ENCODE measurements at regions not wholly inside any gene's neighbourhood (a gene's known extent, or its start where the extent isn't known, plus 50 kb on each side); places are given as distances from the start of the nearest gene placed in this dataset.
"Not testable (repeated sequence)": the region's sequence is repeated elsewhere in the genome, so short reads cannot be mapped to it uniquely, and the experiment has no call there.

GRCh38 chr21:8997011-8997440 lies 1524.4 kb upstream of the TPTE start:
- no peaks in the 10 kb centered on the region for H3K27me3 ChIP-seq (ENCODE audit: control insufficient read depth, extremely low read depth, insufficient read depth, low read length)
- DNase-seq (ENCODE audit: low read depth, low spot score) (no peak), FAIRE-seq (no peak)
- no peaks in the 10 kb centered on the region for H3K79me2 ChIP-seq (ENCODE audit: control insufficient read depth, insufficient read depth, low read length)
- dilution Hi-C loops (cut with MboI; ENCODE audit: extremely low pct_ligation_motif_present, low sequenced_read_pairs): no loop called here
- H3K4me2 ChIP-seq (ENCODE audit: control insufficient read depth, extremely low read depth, insufficient read depth, low read depth, low read length): no peak overlapping the region
- no peak overlapping the region for H3K9ac ChIP-seq (ENCODE audit: control insufficient read depth, extremely low read depth, insufficient read depth, low read length)
- H3K9me1 ChIP-seq (ENCODE audit: control insufficient read depth, extremely low read depth, insufficient read depth, low read length): no peaks in the 10 kb centered on the region
- H3K36me3 ChIP-seq (ENCODE audit: control insufficient read depth in 2 of 2, extremely low read depth in 1 of 2, insufficient read depth in 2 of 2, low read length in 2 of 2): no peaks in the 10 kb centered on the region
- TF ChIP-seq EZH2 (IDR thresholded peaks at IDR 0.05; ENCODE audit: low read length): no peak
- TF ChIP-seq CTCF (optimal IDR thresholded peaks at IDR 0.05 in 1 of 3, IDR thresholded peaks at IDR 0.05 in 1 of 3, conservative IDR thresholded peaks at IDR 0.05 in 1 of 3; ENCODE audit: extremely low read depth in 1 of 3, insufficient read depth in 2 of 3, low read length in 3 of 3): no peak
- no peak overlapping the region for H2AFZ ChIP-seq (ENCODE audit: control insufficient read depth, low read length)
- H3K9me3 ChIP-seq (ENCODE audit: control insufficient read depth, low read depth, low read length): peaks cover 28% of the 10 kb centered on the region
- H4K20me1 ChIP-seq (ENCODE audit: control insufficient read depth, extremely low read depth, insufficient read depth, low read length): no peaks in the 10 kb centered on the region
- H3K27ac ChIP-seq (ENCODE audit: control insufficient read depth, insufficient read depth, low read length): no peak overlapping the region
- H3K4me1 ChIP-seq (ENCODE audit: control insufficient read depth, extremely low read depth, insufficient read depth, low read length): no peaks in the 10 kb centered on the region
- no peak overlapping the region for H3K4me3 ChIP-seq (ENCODE audit: control insufficient read depth in 2 of 3, extremely low read depth in 1 of 3, insufficient read depth in 2 of 3, low read depth in 1 of 3, low read length in 3 of 3)

- H3K27me3 ChIP-seq (ENCODE audit: control insufficient read depth, extremely low read depth, insufficient read depth, low read length); H3K4me1 ChIP-seq (ENCODE audit: control insufficient read depth, extremely low read depth, insufficient read depth, low read length); H3K4me3 ChIP-seq (ENCODE audit: control insufficient read depth in 2 of 3, extremely low read depth in 1 of 3, insufficient read depth in 2 of 3, low read depth in 1 of 3, low read length in 3 of 3); H3K79me2 ChIP-seq (ENCODE audit: control insufficient read depth, insufficient read depth, low read length); H2AFZ ChIP-seq (ENCODE audit: control insufficient read depth, low read length); H3K36me3 ChIP-seq (ENCODE audit: control insufficient read depth in 2 of 2, extremely low read depth in 1 of 2, insufficient read depth in 2 of 2, low read length in 2 of 2); H3K4me2 ChIP-seq (ENCODE audit: control insufficient read depth, extremely low read depth, insufficient read depth, low read depth, low read length); H4K20me1 ChIP-seq (ENCODE audit: control insufficient read depth, extremely low read depth, insufficient read depth, low read length); DNase-seq (ENCODE audit: low read depth, low spot score); dilution Hi-C loops (cut with MboI; ENCODE audit: extremely low pct_ligation_motif_present, low sequenced_read_pairs); H3K9ac ChIP-seq (ENCODE audit: control insufficient read depth, extremely low read depth, insufficient read depth, low read length); H3K9me1 ChIP-seq (ENCODE audit: control insufficient read depth, extremely low read depth, insufficient read depth, low read length); FAIRE-seq; H3K27ac ChIP-seq (ENCODE audit: control insufficient read depth, insufficient read depth, low read length): not testable (repeated sequence)
- H3K9me3 ChIP-seq (ENCODE audit: control insufficient read depth, low read depth, low read length): peaks cover 25% of the 10 kb centered on the region
Observed at GRCh38 chr21:8997443-8998390, 1523.7 kb upstream of the TPTE start.

- H3K9ac ChIP-seq (ENCODE audit: control insufficient read depth, extremely low read depth, insufficient read depth, low read length); H3K4me1 ChIP-seq (ENCODE audit: control insufficient read depth, extremely low read depth, insufficient read depth, low read length); H3K27ac ChIP-seq (ENCODE audit: control insufficient read depth, insufficient read depth, low read length); H3K36me3 ChIP-seq (ENCODE audit: control insufficient read depth in 2 of 2, extremely low read depth in 1 of 2, insufficient read depth in 2 of 2, low read length in 2 of 2); H3K4me3 ChIP-seq (ENCODE audit: control insufficient read depth in 2 of 3, extremely low read depth in 1 of 3, insufficient read depth in 2 of 3, low read depth in 1 of 3, low read length in 3 of 3); H4K20me1 ChIP-seq (ENCODE audit: control insufficient read depth, extremely low read depth, insufficient read depth, low read length); H3K79me2 ChIP-seq (ENCODE audit: control insufficient read depth, insufficient read depth, low read length); FAIRE-seq; H2AFZ ChIP-seq (ENCODE audit: control insufficient read depth, low read length); H3K4me2 ChIP-seq (ENCODE audit: control insufficient read depth, extremely low read depth, insufficient read depth, low read depth, low read length); dilution Hi-C loops (cut with MboI; ENCODE audit: extremely low pct_ligation_motif_present, low sequenced_read_pairs); DNase-seq (ENCODE audit: low read depth, low spot score); H3K27me3 ChIP-seq (ENCODE audit: control insufficient read depth, extremely low read depth, insufficient read depth, low read length); H3K9me1 ChIP-seq (ENCODE audit: control insufficient read depth, extremely low read depth, insufficient read depth, low read length): not testable (repeated sequence)
- peaks cover 18% of the 10 kb centered on the region for H3K9me3 ChIP-seq (ENCODE audit: control insufficient read depth, low read depth, low read length)
Observed at GRCh38 chr21:8998480-8998879, 1522.9 kb upstream of the TPTE start.

All from keratinocyte (primary cell).